Neural progenitor cell (in vitro differentiated cells): ENCODE measurements at regions not wholly inside any gene's neighbourhood (a gene's known extent, or its start where the extent isn't known, plus 50 kb on each side); places are given as distances from the start of the nearest gene placed in this dataset.

Experiments
- EZH2 ChIP-seq: fragments of 200-600 bp; sonication (generic); IDR thresholded peaks from 2 replicates; pipeline ENCODE4 v1.6.1; 2017; ENCODE audit warnings: antibody characterized with exemption, mild to moderate bottlenecking, moderate library complexity
- TF ChIP-seq, protein P1 (sequence below): fragments of 200-600 bp; sonication (generic); IDR thresholded peaks from 2 replicates; pipeline ENCODE4 v1.5.1; 2017; ENCODE audit warnings: antibody characterized with exemption, mild to moderate bottlenecking

DNA sequence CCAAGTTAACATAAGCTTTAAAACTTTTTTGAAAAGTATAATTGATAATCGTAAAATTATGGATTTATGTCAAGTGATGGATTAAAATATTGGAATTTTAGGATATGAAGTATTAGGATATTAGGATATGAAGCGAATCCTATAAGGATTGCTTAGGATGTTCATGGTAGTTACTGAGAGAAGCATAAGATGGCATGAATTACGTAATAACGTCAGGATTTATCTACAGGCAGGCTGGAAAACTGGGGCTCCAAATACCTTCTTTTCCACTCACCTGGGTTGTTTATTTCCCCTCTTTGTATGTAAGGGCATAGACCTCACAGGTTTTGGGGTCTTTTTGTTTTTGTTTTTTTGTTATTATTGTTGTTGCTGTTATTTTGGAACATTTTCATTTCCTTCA, 65.2 kb upstream of the TMEM33 start:
- TF ChIP-seq, protein P1, sequence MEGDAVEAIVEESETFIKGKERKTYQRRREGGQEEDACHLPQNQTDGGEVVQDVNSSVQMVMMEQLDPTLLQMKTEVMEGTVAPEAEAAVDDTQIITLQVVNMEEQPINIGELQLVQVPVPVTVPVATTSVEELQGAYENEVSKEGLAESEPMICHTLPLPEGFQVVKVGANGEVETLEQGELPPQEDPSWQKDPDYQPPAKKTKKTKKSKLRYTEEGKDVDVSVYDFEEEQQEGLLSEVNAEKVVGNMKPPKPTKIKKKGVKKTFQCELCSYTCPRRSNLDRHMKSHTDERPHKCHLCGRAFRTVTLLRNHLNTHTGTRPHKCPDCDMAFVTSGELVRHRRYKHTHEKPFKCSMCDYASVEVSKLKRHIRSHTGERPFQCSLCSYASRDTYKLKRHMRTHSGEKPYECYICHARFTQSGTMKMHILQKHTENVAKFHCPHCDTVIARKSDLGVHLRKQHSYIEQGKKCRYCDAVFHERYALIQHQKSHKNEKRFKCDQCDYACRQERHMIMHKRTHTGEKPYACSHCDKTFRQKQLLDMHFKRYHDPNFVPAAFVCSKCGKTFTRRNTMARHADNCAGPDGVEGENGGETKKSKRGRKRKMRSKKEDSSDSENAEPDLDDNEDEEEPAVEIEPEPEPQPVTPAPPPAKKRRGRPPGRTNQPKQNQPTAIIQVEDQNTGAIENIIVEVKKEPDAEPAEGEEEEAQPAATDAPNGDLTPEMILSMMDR: no peak
- no peak for TF ChIP-seq EZH2
